K562 (cell line): ENCODE measurements at regions not wholly inside any gene's neighbourhood (a gene's known extent, or its start where the extent isn't known, plus 50 kb on each side); places are given as distances from the start of the nearest gene placed in this dataset.

Source experiments
- ILF3 ChIP-seq: fragments of 450-650 bp; IDR thresholded peaks from 2 replicates; pipeline ENCODE4 v1.6.1; 2018; ENCODE audit warnings: antibody characterized with exemption, mild to moderate bottlenecking, moderate library complexity, borderline replicate concordance
- NEUROD1 ChIP-seq: fragments of 150-350 bp; IDR thresholded peaks from 2 replicates; pipeline ENCODE4 v1.6.1; 2014; ENCODE audit warnings: borderline replicate concordance, low read length, low read depth; ENCODE audit not compliant: partially characterized antibody
- NR2C1 ChIP-seq, 2 experiments: fragments of 450-650 bp; IDR thresholded peaks; 2 replicates each; pipeline ENCODE4 v1.6.1; 2017; ENCODE audit warnings: mild to moderate bottlenecking in 2 of 2, antibody characterized with exemption in 1 of 2, inconsistent platforms in 1 of 2, missing compliant biosample characterization in 1 of 2, missing genetic modification characterization in 1 of 2
- SMAD4 ChIP-seq: fragments of 250-450 bp; sonication (Bioruptor Pico); conservative IDR thresholded peaks from 2 replicates; pipeline ENCODE4 v1.8.0; 2021; ENCODE audit warnings: inconsistent platforms, mild to moderate bottlenecking, moderate library complexity
- TGIF2 ChIP-seq: sonication (generic); formaldehyde crosslinking; IDR thresholded peaks from 2 replicates; pipeline ENCODE4 v1.8.1; 2022; ENCODE audit warnings: mild to moderate bottlenecking, missing genetic modification reagents, moderate library complexity
- TF ChIP-seq, protein P1 (sequence below): sonication (generic); formaldehyde crosslinking; IDR thresholded peaks from 2 replicates; pipeline ENCODE4 v1.8.0; 2022; ENCODE audit warnings: missing genetic modification reagents, mild to moderate bottlenecking, moderate library complexity, borderline replicate concordance
- TF ChIP-seq, protein P2 (sequence below): fragments of 450-650 bp; IDR thresholded peaks from 2 replicates; pipeline ENCODE4 v1.6.1; 2018; ENCODE audit not compliant: partially characterized antibody
- TF ChIP-seq, protein P3 (sequence below): IDR thresholded peaks from 3 replicates; pipeline ENCODE4 v1.6.1; 2011; ENCODE audit warnings: borderline replicate concordance, mild to moderate bottlenecking, moderate library complexity; ENCODE audit not compliant: insufficient read length; ENCODE audit errors: extremely low read depth

DNA sequence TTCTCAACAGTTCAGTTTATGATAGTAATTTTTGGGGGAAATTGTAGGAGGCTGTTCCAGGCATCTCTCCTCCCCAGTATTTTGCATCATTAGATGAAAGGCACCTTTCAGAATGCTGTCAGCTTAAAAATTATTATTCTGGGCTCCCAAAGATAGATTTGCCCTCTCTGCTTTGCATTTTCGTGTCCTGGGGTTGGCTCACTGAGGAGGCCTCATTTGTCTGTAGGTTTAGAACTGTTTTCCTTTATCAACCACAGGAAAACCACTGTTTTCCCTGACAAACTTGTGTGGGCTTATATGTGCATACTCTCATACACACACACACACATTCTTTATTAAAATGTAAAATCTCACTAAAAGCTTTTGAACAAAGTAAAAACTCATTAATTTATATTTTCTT, 197.2 kb upstream of the VCX3A start (continued):
- TF ChIP-seq, protein P1, sequence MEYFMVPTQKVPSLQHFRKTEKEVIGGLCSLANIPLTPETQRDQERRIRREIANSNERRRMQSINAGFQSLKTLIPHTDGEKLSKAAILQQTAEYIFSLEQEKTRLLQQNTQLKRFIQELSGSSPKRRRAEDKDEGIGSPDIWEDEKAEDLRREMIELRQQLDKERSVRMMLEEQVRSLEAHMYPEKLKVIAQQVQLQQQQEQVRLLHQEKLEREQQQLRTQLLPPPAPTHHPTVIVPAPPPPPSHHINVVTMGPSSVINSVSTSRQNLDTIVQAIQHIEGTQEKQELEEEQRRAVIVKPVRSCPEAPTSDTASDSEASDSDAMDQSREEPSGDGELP = no peak
- no peak for TF ChIP-seq ILF3
- no peak for TF ChIP-seq NEUROD1
- TF ChIP-seq, protein P2, sequence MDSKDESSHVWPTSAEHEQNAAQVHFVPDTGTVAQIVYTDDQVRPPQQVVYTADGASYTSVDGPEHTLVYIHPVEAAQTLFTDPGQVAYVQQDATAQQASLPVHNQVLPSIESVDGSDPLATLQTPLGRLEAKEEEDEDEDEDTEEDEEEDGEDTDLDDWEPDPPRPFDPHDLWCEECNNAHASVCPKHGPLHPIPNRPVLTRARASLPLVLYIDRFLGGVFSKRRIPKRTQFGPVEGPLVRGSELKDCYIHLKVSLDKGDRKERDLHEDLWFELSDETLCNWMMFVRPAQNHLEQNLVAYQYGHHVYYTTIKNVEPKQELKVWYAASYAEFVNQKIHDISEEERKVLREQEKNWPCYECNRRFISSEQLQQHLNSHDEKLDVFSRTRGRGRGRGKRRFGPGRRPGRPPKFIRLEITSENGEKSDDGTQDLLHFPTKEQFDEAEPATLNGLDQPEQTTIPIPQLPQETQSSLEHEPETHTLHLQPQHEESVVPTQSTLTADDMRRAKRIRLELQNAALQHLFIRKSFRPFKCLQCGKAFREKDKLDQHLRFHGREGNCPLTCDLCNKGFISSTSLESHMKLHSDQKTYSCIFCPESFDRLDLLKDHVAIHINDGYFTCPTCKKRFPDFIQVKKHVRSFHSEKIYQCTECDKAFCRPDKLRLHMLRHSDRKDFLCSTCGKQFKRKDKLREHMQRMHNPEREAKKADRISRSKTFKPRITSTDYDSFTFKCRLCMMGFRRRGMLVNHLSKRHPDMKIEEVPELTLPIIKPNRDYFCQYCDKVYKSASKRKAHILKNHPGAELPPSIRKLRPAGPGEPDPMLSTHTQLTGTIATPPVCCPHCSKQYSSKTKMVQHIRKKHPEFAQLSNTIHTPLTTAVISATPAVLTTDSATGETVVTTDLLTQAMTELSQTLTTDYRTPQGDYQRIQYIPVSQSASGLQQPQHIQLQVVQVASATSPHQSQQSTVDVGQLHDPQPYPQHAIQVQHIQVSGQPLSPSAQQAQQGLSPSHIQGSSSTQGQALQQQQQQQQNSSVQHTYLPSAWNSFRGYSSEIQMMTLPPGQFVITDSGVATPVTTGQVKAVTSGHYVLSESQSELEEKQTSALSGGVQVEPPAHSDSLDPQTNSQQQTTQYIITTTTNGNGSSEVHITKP = no peak
- TF ChIP-seq, protein P3, sequence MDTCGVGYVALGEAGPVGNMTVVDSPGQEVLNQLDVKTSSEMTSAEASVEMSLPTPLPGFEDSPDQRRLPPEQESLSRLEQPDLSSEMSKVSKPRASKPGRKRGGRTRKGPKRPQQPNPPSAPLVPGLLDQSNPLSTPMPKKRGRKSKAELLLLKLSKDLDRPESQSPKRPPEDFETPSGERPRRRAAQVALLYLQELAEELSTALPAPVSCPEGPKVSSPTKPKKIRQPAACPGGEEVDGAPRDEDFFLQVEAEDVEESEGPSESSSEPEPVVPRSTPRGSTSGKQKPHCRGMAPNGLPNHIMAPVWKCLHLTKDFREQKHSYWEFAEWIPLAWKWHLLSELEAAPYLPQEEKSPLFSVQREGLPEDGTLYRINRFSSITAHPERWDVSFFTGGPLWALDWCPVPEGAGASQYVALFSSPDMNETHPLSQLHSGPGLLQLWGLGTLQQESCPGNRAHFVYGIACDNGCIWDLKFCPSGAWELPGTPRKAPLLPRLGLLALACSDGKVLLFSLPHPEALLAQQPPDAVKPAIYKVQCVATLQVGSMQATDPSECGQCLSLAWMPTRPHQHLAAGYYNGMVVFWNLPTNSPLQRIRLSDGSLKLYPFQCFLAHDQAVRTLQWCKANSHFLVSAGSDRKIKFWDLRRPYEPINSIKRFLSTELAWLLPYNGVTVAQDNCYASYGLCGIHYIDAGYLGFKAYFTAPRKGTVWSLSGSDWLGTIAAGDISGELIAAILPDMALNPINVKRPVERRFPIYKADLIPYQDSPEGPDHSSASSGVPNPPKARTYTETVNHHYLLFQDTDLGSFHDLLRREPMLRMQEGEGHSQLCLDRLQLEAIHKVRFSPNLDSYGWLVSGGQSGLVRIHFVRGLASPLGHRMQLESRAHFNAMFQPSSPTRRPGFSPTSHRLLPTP = no peak
- TF ChIP-seq TGIF2 (CRISPR knock-in tag) = no peak
- TF ChIP-seq SMAD4 = no peak
- no peak for TF ChIP-seq NR2C1 (IDR thresholded peaks at IDR 0.05)
- TF ChIP-seq NR2C1 (tag; IDR thresholded peaks at IDR 0.05) = no peak
- TF ChIP-seq, all 486 proteins: peak for 0
